ENCODE measurements at regions not wholly inside any gene's neighbourhood (a gene's known extent, or its start where the extent isn't known, plus 50 kb on each side); places are given as distances from the start of the nearest gene placed in this dataset.

GRCh38 chr7:34317039-34317438 is 341.0 kb upstream of the NPSR1 start:
- no peak for DNase-seq (ENCODE audit: low read depth, low spot score)
- Histone ChIP-seq H3K4me2 (ENCODE audit: low read length) (no peak overlapping the region), H3K4me3 (replicated peaks in 1 of 2; ENCODE audit: low read depth in 1 of 2, low read length in 2 of 2) (no peak overlapping the region), H2AFZ (ENCODE audit: low read depth, low read length, poor library complexity, severe bottlenecking) (no peak overlapping the region), H3K36me3 (ENCODE audit: control insufficient read depth in 1 of 2, insufficient read depth in 2 of 2, low read length in 2 of 2) (no peaks in the 10 kb centered on the region), H3K9ac (ENCODE audit: low read length) (no peak overlapping the region), H3K27ac (ENCODE audit: low read depth, low read length) (no peak overlapping the region), H3K9me2 (ENCODE audit: insufficient read depth) (no peaks in the 10 kb centered on the region), H3K27me3 (ENCODE audit: insufficient read depth, low read length) (no peaks in the 10 kb centered on the region), H3K4me1 (ENCODE audit: control insufficient read depth in 1 of 2, insufficient read depth in 2 of 2, low read length in 2 of 2) (0 out of 4 replicates have a peak, but pooled peaks cover 0 to 3% of the 10 kb centered on the region in 2 experiments), H4K20me1 (ENCODE audit: insufficient read depth) (no peaks in the 10 kb centered on the region), H3K9me3 (ENCODE audit: control insufficient read depth in 1 of 2, insufficient read depth in 1 of 2, low read depth in 1 of 2, low read length in 2 of 2) (no peaks in the 10 kb centered on the region), H3K79me2 (ENCODE audit: insufficient read depth, low read length) (no peaks in the 10 kb centered on the region)
- BruUV-seq (replicated peaks): no TSS peak
- ChIA-PET RAD21 (ENCODE audit: low non-redundant PET in 1 of 2, low total read pairs in 2 of 2, uncharacterized antibody in 2 of 2, unreplicated experiment in 2 of 2) (no interaction called here), CTCF (no interaction called here), POLR2A (no interaction called here)
- intact Hi-C loops (cut with micrococcal nuclease): loop anchor here (5.0 kb wide), 1 partner anchor 180 kb away; no protein-coding TSS in a partner anchor
- no peak for ATAC-seq
- TF ChIP-seq YY1 (IDR thresholded peaks at IDR 0.05; ENCODE audit: extremely low read depth, insufficient replicate concordance, low read depth, low read length) (no peak), MAX (IDR thresholded peaks at IDR 0.05) (no peak), FOSL1 (IDR thresholded peaks at IDR 0.05; ENCODE audit: low read depth) (no peak), TCF7L2 (IDR thresholded peaks at IDR 0.05; ENCODE audit: borderline replicate concordance, extremely low read depth, insufficient read depth, insufficient read length) (no peak), POLR2AphosphoS5 (IDR thresholded peaks at IDR 0.05; ENCODE audit: low read depth, low read length) (no peak), ZBTB33 (IDR thresholded peaks at IDR 0.05; ENCODE audit: extremely low read depth, insufficient replicate concordance, low read length) (no peak), SP1 (IDR thresholded peaks at IDR 0.05; ENCODE audit: low read depth) (no peak), EZH2phosphoT487 (IDR thresholded peaks at IDR 0.05; ENCODE audit: borderline replicate concordance) (no peak), ATF3 (IDR thresholded peaks at IDR 0.05) (no peak), CEBPB (IDR thresholded peaks at IDR 0.05; ENCODE audit: low read depth) (no peak), ELF1 (IDR thresholded peaks at IDR 0.05; ENCODE audit: borderline replicate concordance, low read depth) (no peak), ZFX (IDR thresholded peaks at IDR 0.05) (no peak), ZNF274 (IDR thresholded peaks at IDR 0.05; ENCODE audit: low read depth, low read length) (no peak), EGR1 (IDR thresholded peaks at IDR 0.05; ENCODE audit: low read depth) (no peak)
